GM12878 (cell line): ENCODE measurements at regions not wholly inside any gene's neighbourhood (a gene's known extent, or its start where the extent isn't known, plus 50 kb on each side); places are given as distances from the start of the nearest gene placed in this dataset.
A peak's percentile ranks its signal among the peaks of the same experiment; 100 is the strongest.
"Not testable (repeated sequence)": the region's sequence is repeated elsewhere in the genome, so short reads cannot be mapped to it uniquely, and the experiment has no call there.

ENCODE experiments used
- ATAC-seq: fragments of 200-7000 bp; cut with Tn5 transposase; 3 replicates; pipeline ENCODE4 v1.9.1; 2020; ENCODE audit warnings: mild to moderate bottlenecking, moderate library complexity
- BruUV-seq: library from RNA; stranded (reverse); fragments of 400-500 nt; replicated peaks from 2 replicates; lab custom pipeline; 2021; lab: Mats Ljungman, UMichigan
- CTCF ChIA-PET: fragments of 300-600 bp; sonication (Branson Sonifier 250); formaldehyde crosslinking; extraction: SDS; loops from one replicate; lab custom pipeline; 2021; ENCODE audit warnings: inconsistent platforms; lab: Yijun Ruan, JAX
- POLR2A ChIA-PET: fragments of 350-600 bp; formaldehyde crosslinking; extraction: SDS; loops from one replicate; lab custom pipeline; 2021; ENCODE audit warnings: inconsistent platforms; lab: Charles Lee
- RAD21 ChIA-PET: fragments of 300-600 bp; sonication (Branson Sonifier 250); formaldehyde crosslinking; loops from one replicate; lab custom pipeline; 2023; ENCODE audit warnings: antibody characterized with exemption; ENCODE audit not compliant: unreplicated experiment; lab: Charles Lee
- SMC1A ChIA-PET: fragments of 300-600 bp; sonication (Branson Sonifier 250); formaldehyde crosslinking; loops from one replicate; lab custom pipeline; 2023; ENCODE audit not compliant: unreplicated experiment, uncharacterized antibody; lab: Charles Lee
- DNase-seq: peaks from one replicate; pipeline ENCODE4 v3.0.0-alpha.2; 2011; ENCODE audit warnings: low read depth, low spot score
- FAIRE-seq: peaks from 3 replicates; lab custom pipeline; 2011; peaks lifted over from hg19 to GRCh38; lab: Jason Lieb, UNC
- H2AFZ ChIP-seq: 2 replicates; pipeline ENCODE4 v1.6.0; 2011; ENCODE audit warnings: low read depth, low read length, control low read depth; ENCODE audit not compliant: control insufficient read depth
- H3K27ac ChIP-seq: 2 replicates; pipeline ENCODE4 v1.5.1; 2011; ENCODE audit warnings: control low read depth; ENCODE audit not compliant: control insufficient read depth, insufficient read depth
- H3K27me3 ChIP-seq, 2 experiments: replicated peaks in 1 of 2; 2 replicates each; pipeline versions ENCODE4 v1.6.0 to v1.6.1; 2011; ENCODE audit warnings: low read length in 1 of 2; ENCODE audit not compliant: control insufficient read depth in 2 of 2, insufficient read depth in 2 of 2
- H3K36me3 ChIP-seq, 2 experiments: 2 replicates each; pipeline ENCODE4 v1.5.1; 2011; ENCODE audit warnings: low read length in 1 of 2; ENCODE audit not compliant: control insufficient read depth in 2 of 2, insufficient read depth in 2 of 2
- H3K4me1 ChIP-seq: 2 replicates; pipeline ENCODE4 v1.6.1; 2011; ENCODE audit warnings: mild to moderate bottlenecking, low read length, moderate library complexity, mixed read lengths; ENCODE audit not compliant: control insufficient read depth, insufficient read depth
- H3K4me2 ChIP-seq: 2 replicates; pipeline ENCODE4 v1.6.0; 2011; ENCODE audit warnings: control low read depth; ENCODE audit not compliant: control insufficient read depth, insufficient read depth
- H3K4me3 ChIP-seq: fragments of 200-600 bp; sonication (generic); 2 replicates; pipeline ENCODE4 v1.5.1; 2016
- H3K79me2 ChIP-seq: 2 replicates; pipeline ENCODE4 v1.6.0; 2011; ENCODE audit warnings: low read length; ENCODE audit not compliant: control insufficient read depth, insufficient read depth
- H3K9ac ChIP-seq: 2 replicates; pipeline ENCODE4 v1.8.0; 2011; ENCODE audit warnings: low read length, control low read depth, mixed read lengths; ENCODE audit not compliant: control insufficient read depth, insufficient read depth
- H3K9me3 ChIP-seq: replicated peaks from 3 replicates; pipeline ENCODE4 v1.5.1; 2011; ENCODE audit warnings: mild to moderate bottlenecking, low read length; ENCODE audit not compliant: control insufficient read depth, insufficient read depth
- H4K20me1 ChIP-seq: 2 replicates; pipeline ENCODE4 v1.6.0; 2011; ENCODE audit not compliant: control insufficient read depth, insufficient read depth
- MTA3 ChIP-seq: IDR thresholded peaks from 2 replicates; pipeline ENCODE4 v1.6.1; 2012; ENCODE audit warnings: low read length, inconsistent platforms, borderline replicate concordance
- MYB ChIP-seq: fragments of 150-350 bp; IDR thresholded peaks from 2 replicates; pipeline ENCODE4 v1.6.1; 2014; ENCODE audit warnings: mild to moderate bottlenecking, low read depth, low read length, borderline replicate concordance
- NFIC ChIP-seq: IDR thresholded peaks from 2 replicates; pipeline ENCODE4 v1.6.1; 2012; ENCODE audit warnings: low read depth, mild to moderate bottlenecking, inconsistent platforms, low read length, moderate library complexity
- RAD21 ChIP-seq: IDR thresholded peaks from 2 replicates; pipeline ENCODE4 v1.6.1; 2011; ENCODE audit warnings: mild to moderate bottlenecking, low read depth, low read length, moderate library complexity; ENCODE audit not compliant: insufficient read depth
- WGBS: methylation state at CpG from one replicate; pipeline ENCODE4 v1.1.6; 2016; ENCODE audit warnings: low lambda C conversion rate; ENCODE audit not compliant: insufficient replicate concordance, insufficient coverage; ENCODE audit errors: missing lambda C conversion rate; 5-methylcytosine and 5-hydroxymethylcytosine counted together
- in situ Hi-C: fragments of 300-500 bp; cut with MboI; formaldehyde crosslinking; loops from 9 replicates; pipeline ENCODE4 v1.14.3; 2018; ENCODE audit warnings: mixed read lengths
- intact Hi-C: fragments of 100-400 bp; cut with micrococcal nuclease; formaldehyde crosslinking; loops from one replicate; pipeline ENCODE4 v1.14.2; 2022; ENCODE audit not compliant: unreplicated experiment
- TF ChIP-seq, protein P1 (sequence below), 3 experiments: IDR thresholded peaks in 2 of 3; conservative IDR thresholded peaks in 1 of 3; 2 replicates each; pipeline ENCODE4 v1.5.1; 2011; ENCODE audit warnings: low read depth in 3 of 3, low read length in 3 of 3, mild to moderate bottlenecking in 3 of 3, control low read depth in 2 of 3, moderate library complexity in 2 of 3, inconsistent platforms in 1 of 3, mixed read lengths in 1 of 3; ENCODE audit not compliant: control insufficient read depth in 2 of 3, insufficient read depth in 1 of 3; ENCODE audit errors: extremely low read depth in 1 of 3
- TF ChIP-seq, protein P2 (sequence below): fragments of 450-650 bp; IDR thresholded peaks from 2 replicates; pipeline ENCODE4 v1.6.1; 2016; ENCODE audit warnings: mild to moderate bottlenecking, moderate library complexity, borderline replicate concordance

DNA sequence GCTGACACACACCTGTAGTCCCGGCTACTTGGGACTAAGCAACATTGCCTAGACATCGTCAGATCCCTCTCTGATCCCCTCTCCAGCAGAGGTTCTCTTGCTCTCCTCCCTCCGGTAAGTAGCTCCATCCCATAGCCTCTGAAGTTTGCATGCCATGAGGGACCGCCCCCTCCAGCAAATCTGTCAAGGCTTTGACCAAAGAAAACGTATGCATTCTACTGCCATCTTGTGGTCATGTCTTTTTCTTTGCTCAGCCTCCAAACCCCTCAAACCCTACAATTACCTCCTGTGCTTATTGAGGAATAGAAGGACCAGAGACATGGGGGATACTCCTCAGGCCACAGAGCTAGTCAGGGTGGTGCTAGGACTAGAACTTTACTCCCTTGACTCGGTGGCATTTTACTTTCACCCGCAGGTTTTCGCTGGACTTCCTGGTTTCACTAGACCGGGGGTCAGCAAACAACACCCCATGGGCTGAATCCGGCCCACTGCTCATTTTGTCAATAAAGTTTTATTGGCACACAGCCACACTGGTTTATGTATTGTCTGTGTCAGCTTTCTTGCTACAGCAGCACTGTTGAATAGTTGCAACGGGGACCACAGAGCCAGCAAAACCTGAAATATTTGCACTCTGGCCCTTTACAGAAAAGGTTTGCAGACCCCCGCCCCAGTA, 202.6 kb upstream of the FOXK1 start:
- TF ChIP-seq NFIC (no peak), MTA3 (no peak), RAD21 (0 out of 2 replicates have a peak, but pooled peaks have one; percentile 3), MYB (no peak)
- TF ChIP-seq, protein P1, sequence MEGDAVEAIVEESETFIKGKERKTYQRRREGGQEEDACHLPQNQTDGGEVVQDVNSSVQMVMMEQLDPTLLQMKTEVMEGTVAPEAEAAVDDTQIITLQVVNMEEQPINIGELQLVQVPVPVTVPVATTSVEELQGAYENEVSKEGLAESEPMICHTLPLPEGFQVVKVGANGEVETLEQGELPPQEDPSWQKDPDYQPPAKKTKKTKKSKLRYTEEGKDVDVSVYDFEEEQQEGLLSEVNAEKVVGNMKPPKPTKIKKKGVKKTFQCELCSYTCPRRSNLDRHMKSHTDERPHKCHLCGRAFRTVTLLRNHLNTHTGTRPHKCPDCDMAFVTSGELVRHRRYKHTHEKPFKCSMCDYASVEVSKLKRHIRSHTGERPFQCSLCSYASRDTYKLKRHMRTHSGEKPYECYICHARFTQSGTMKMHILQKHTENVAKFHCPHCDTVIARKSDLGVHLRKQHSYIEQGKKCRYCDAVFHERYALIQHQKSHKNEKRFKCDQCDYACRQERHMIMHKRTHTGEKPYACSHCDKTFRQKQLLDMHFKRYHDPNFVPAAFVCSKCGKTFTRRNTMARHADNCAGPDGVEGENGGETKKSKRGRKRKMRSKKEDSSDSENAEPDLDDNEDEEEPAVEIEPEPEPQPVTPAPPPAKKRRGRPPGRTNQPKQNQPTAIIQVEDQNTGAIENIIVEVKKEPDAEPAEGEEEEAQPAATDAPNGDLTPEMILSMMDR (IDR thresholded peaks at IDR 0.05 in 2 of 3, conservative IDR thresholded peaks at IDR 0.05 in 1 of 3; ENCODE audit: control insufficient read depth in 2 of 3, extremely low read depth in 1 of 3, insufficient read depth in 1 of 3, low read depth in 3 of 3, low read length in 3 of 3): peak; percentile 11 to 20 (median 17); a peak in 2 of 6 replicates
- TF ChIP-seq, protein P2, sequence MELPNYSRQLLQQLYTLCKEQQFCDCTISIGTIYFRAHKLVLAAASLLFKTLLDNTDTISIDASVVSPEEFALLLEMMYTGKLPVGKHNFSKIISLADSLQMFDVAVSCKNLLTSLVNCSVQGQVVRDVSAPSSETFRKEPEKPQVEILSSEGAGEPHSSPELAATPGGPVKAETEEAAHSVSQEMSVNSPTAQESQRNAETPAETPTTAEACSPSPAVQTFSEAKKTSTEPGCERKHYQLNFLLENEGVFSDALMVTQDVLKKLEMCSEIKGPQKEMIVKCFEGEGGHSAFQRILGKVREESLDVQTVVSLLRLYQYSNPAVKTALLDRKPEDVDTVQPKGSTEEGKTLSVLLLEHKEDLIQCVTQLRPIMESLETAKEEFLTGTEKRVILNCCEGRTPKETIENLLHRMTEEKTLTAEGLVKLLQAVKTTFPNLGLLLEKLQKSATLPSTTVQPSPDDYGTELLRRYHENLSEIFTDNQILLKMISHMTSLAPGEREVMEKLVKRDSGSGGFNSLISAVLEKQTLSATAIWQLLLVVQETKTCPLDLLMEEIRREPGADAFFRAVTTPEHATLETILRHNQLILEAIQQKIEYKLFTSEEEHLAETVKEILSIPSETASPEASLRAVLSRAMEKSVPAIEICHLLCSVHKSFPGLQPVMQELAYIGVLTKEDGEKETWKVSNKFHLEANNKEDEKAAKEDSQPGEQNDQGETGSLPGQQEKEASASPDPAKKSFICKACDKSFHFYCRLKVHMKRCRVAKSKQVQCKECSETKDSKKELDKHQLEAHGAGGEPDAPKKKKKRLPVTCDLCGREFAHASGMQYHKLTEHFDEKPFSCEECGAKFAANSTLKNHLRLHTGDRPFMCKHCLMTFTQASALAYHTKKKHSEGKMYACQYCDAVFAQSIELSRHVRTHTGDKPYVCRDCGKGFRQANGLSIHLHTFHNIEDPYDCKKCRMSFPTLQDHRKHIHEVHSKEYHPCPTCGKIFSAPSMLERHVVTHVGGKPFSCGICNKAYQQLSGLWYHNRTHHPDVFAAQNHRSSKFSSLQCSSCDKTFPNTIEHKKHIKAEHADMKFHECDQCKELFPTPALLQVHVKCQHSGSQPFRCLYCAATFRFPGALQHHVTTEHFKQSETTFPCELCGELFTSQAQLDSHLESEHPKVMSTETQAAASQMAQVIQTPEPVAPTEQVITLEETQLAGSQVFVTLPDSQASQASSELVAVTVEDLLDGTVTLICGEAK: peak; percentile 36; the same call in 1 of the 2 replicates

DNA sequence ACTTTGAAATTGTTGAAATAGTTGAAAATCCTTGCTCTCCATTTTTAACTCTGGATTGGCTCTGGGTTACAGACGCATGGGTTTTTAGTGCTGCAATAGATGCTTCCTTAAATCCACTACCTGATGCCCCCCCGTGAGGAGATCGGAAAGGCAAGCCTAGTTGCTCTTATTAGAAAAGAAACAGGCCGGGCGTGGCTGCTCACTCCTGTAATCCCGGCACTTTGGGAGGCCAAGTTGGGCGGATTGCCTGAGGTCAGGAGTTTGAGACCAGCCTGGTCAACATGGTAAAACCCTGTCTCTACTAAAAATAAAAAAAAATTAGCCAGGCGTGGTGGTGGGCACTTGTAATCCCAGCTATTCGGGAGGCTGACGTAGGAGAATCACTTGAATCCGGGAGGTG, 202.0 kb upstream of the FOXK1 start:
- intact Hi-C loops, POLR2A ChIA-PET, ATAC-seq: not testable (repeated sequence)

More for the DNA sequence above, 202.6 kb upstream of the FOXK1 start:
- ChIA-PET POLR2A (no interaction called here), CTCF (interaction anchor here (1.0 kb wide), 1 partner anchor 52 kb away, joined by 4 read pairs; no protein-coding TSS in a partner anchor), RAD21 (interaction anchor here (0.6 kb wide), 1 partner anchor 981 kb away, joined by 3 read pairs; no protein-coding TSS in a partner anchor), SMC1A (no interaction called here)
- H3K79me2 ChIP-seq: no peaks in the 10 kb centered on the region
- DNase-seq (no peak), FAIRE-seq (no peak), ATAC-seq (0 out of 3 replicates have a peak, but pooled peaks have one; percentile 25)
- in situ Hi-C loops: no loop called here
- no peak overlapping the region for H3K4me3 ChIP-seq
- no peaks in the 10 kb centered on the region for H4K20me1 ChIP-seq
- no peaks in the 10 kb centered on the region for H3K27me3 ChIP-seq
- H3K36me3 ChIP-seq: no peaks in the 10 kb centered on the region
- no peak overlapping the region for H3K9ac ChIP-seq
- no peaks in the 10 kb centered on the region; the same call in 1 of the 3 replicates for H3K9me3 ChIP-seq
- H3K4me1 ChIP-seq: no peaks in the 10 kb centered on the region
- no peak overlapping the region for H3K4me2 ChIP-seq
- intact Hi-C loops: no loop called here
- BruUV-seq: no TSS peak
- H2AFZ ChIP-seq: no peak overlapping the region
- 37% methylated on average over 12 of the region's 12 CpGs for WGBS
- no peak overlapping the region for H3K27ac ChIP-seq

More for the DNA sequence above, 202.0 kb upstream of the FOXK1 start:
- in situ Hi-C loops, H3K27ac ChIP-seq, H3K9me3 ChIP-seq, H3K27me3 ChIP-seq, RAD21 ChIA-PET, SMC1A ChIA-PET, H3K4me2 ChIP-seq, DNase-seq, BruUV-seq, FAIRE-seq, H3K9ac ChIP-seq, CTCF ChIA-PET, H3K4me1 ChIP-seq, H3K36me3 ChIP-seq, H3K4me3 ChIP-seq, H4K20me1 ChIP-seq, H3K79me2 ChIP-seq, H2AFZ ChIP-seq: not testable (repeated sequence)
- WGBS: 63% methylated on average over 11 of the region's 11 CpGs
